ENCODE measurements at regions not wholly inside any gene's neighbourhood (a gene's known extent, or its start where the extent isn't known, plus 50 kb on each side); places are given as distances from the start of the nearest gene placed in this dataset.

- TF ChIP-seq, protein P1, sequence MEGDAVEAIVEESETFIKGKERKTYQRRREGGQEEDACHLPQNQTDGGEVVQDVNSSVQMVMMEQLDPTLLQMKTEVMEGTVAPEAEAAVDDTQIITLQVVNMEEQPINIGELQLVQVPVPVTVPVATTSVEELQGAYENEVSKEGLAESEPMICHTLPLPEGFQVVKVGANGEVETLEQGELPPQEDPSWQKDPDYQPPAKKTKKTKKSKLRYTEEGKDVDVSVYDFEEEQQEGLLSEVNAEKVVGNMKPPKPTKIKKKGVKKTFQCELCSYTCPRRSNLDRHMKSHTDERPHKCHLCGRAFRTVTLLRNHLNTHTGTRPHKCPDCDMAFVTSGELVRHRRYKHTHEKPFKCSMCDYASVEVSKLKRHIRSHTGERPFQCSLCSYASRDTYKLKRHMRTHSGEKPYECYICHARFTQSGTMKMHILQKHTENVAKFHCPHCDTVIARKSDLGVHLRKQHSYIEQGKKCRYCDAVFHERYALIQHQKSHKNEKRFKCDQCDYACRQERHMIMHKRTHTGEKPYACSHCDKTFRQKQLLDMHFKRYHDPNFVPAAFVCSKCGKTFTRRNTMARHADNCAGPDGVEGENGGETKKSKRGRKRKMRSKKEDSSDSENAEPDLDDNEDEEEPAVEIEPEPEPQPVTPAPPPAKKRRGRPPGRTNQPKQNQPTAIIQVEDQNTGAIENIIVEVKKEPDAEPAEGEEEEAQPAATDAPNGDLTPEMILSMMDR (conservative IDR thresholded peaks at IDR 0.05; ENCODE audit: low read depth, low read length) = no peak
- no peak for TF ChIP-seq BHLHE40 (IDR thresholded peaks at IDR 0.05; ENCODE audit: low read depth, low read length)
- no peak for TF ChIP-seq USF2 (IDR thresholded peaks at IDR 0.05; ENCODE audit: low read depth, low read length)
- TF ChIP-seq MAZ (IDR thresholded peaks at IDR 0.05; ENCODE audit: borderline replicate concordance, low read depth, low read length) = no peak
- TF ChIP-seq RFX5 (IDR thresholded peaks at IDR 0.05; ENCODE audit: low read depth, low read length) = no peak
- TF ChIP-seq SMC3 (IDR thresholded peaks at IDR 0.05; ENCODE audit: low read depth, low read length) = no peak
- TF ChIP-seq POLR2A (IDR thresholded peaks at IDR 0.05; ENCODE audit: low read depth, low read length) = no peak
- no peak for TF ChIP-seq MXI1 (IDR thresholded peaks at IDR 0.05; ENCODE audit: borderline replicate concordance, low read depth, low read length)
- TF ChIP-seq MAFK (IDR thresholded peaks at IDR 0.05; ENCODE audit: low read depth, low read length) = no peak
- no peak for TF ChIP-seq RCOR1 (IDR thresholded peaks at IDR 0.05; ENCODE audit: insufficient replicate concordance, low read length)
- no peak for TF ChIP-seq NFE2L2 (IDR thresholded peaks at IDR 0.05; ENCODE audit: low read depth, low read length)
- no peak for TF ChIP-seq CEBPB (IDR thresholded peaks at IDR 0.05; ENCODE audit: low read depth, low read length)
- no peak for TF ChIP-seq ELK1 (IDR thresholded peaks at IDR 0.05; ENCODE audit: borderline replicate concordance, low read depth, low read length)
- no peak for TF ChIP-seq CHD1 (IDR thresholded peaks at IDR 0.05; ENCODE audit: low read depth, low read length)
Observed at GRCh38 chr3:73141525-73141924, 80.1 kb downstream of the EBLN2 start.
